SU-DHL-6 (cell line): ENCODE measurements at regions not wholly inside any gene's neighbourhood (a gene's known extent, or its start where the extent isn't known, plus 50 kb on each side); places are given as distances from the start of the nearest gene placed in this dataset.

Source experiments
- H2AFZ ChIP-seq: fragments of 200-600 bp; sonication (generic); 2 replicates; pipeline ENCODE4 v1.6.1; 2014; ENCODE audit warnings: low read depth, mild to moderate bottlenecking, moderate library complexity, mixed read lengths, antibody characterized with exemption, low read length; ENCODE audit not compliant: severe bottlenecking
- H3F3A ChIP-seq: fragments of 200-600 bp; shearing (Covaris generic); 2 replicates; pipeline ENCODE4 v1.6.0; 2016; ENCODE audit warnings: antibody characterized with exemption, mild to moderate bottlenecking; ENCODE audit not compliant: insufficient read depth
- H3K27ac ChIP-seq: fragments of 200-600 bp; sonication (generic); 2 replicates; pipeline ENCODE4 v1.5.1; 2016; ENCODE audit warnings: low read depth, mild to moderate bottlenecking, low read length, moderate library complexity, mixed read lengths
- H3K27me3 ChIP-seq: fragments of 200-600 bp; sonication (generic), shearing (Covaris generic); 2 replicates; pipeline ENCODE4 v1.6.0; 2014; ENCODE audit warnings: mild to moderate bottlenecking, low read length
- H3K36me3 ChIP-seq: fragments of 200-600 bp; sonication (generic); 2 replicates; pipeline ENCODE4 v1.6.1; 2014; ENCODE audit warnings: mild to moderate bottlenecking, low read length, mixed read lengths
- H3K4me2 ChIP-seq: fragments of 300-600, 200-600 bp; shearing (Covaris generic), sonication (generic); 2 replicates; pipeline ENCODE4 v1.6.0; 2014; ENCODE audit warnings: low read length, low read depth, mild to moderate bottlenecking; ENCODE audit not compliant: poor library complexity, severe bottlenecking
- H3K4me3 ChIP-seq: fragments of 200-600 bp; sonication (generic); 2 replicates; pipeline ENCODE4 v1.5.1; 2014; ENCODE audit warnings: antibody characterized with exemption, low read length, mild to moderate bottlenecking, mixed read lengths; ENCODE audit not compliant: insufficient read depth, poor library complexity, severe bottlenecking
- H3K79me2 ChIP-seq: fragments of 200-600 bp; sonication (generic); 2 replicates; pipeline ENCODE4 v1.6.1; 2014; ENCODE audit warnings: mild to moderate bottlenecking, low read length, moderate library complexity; ENCODE audit not compliant: insufficient read depth
- H3K9ac ChIP-seq: fragments of 200-600 bp; sonication (generic); 2 replicates; pipeline ENCODE4 v1.7.0; 2014; ENCODE audit warnings: mild to moderate bottlenecking, low read length
- H3K9me2 ChIP-seq: fragments of 200-600 bp; sonication (generic); replicated peaks from 2 replicates; pipeline ENCODE4 v1.6.1; 2014; ENCODE audit warnings: low read length; ENCODE audit not compliant: insufficient read depth
- H3K9me3 ChIP-seq: fragments of 200-600 bp; sonication (generic); 2 replicates; pipeline ENCODE4 v1.6.1; 2014; ENCODE audit warnings: low read length, mixed read lengths; ENCODE audit not compliant: insufficient read depth
- H4K20me1 ChIP-seq: fragments of 200-600 bp; sonication (generic); 2 replicates; pipeline ENCODE4 v1.6.1; 2014; ENCODE audit warnings: low read depth, mild to moderate bottlenecking, antibody characterized with exemption, low read length, moderate library complexity, mixed read lengths
- EZH2phosphoT487 ChIP-seq: fragments of 200-600 bp; sonication (generic), shearing (Covaris generic); conservative IDR thresholded peaks from 2 replicates; pipeline ENCODE4 v1.6.1; 2018; ENCODE audit warnings: mild to moderate bottlenecking, antibody characterized with exemption, low read length, moderate library complexity, mixed read lengths
- TF ChIP-seq, protein P1 (sequence below): fragments of 200-600 bp; sonication (generic); IDR thresholded peaks from one replicate; pipeline ENCODE4 v1.5.1; 2017; ENCODE audit warnings: antibody characterized with exemption, mild to moderate bottlenecking, low read length, moderate library complexity; ENCODE audit not compliant: insufficient read depth, poor library complexity, severe bottlenecking

- Histone ChIP-seq H3K9me3 (no peaks in the 10 kb centered on the region), H3K27ac (no peak overlapping the region), H3K4me2 (peak overlapping the region; percentile 14), H3F3A (no peaks in the 10 kb centered on the region; the same call in 1 of the 2 replicates), H4K20me1 (no peaks in the 10 kb centered on the region), H3K27me3 (no peaks in the 10 kb centered on the region), H3K79me2 (no peaks in the 10 kb centered on the region), H2AFZ (no peak overlapping the region), H3K36me3 (no peaks in the 10 kb centered on the region), H3K9me2 (no peaks in the 10 kb centered on the region), H3K4me3 (no peak overlapping the region), H3K9ac (no peak overlapping the region)
- TF ChIP-seq, protein P1, sequence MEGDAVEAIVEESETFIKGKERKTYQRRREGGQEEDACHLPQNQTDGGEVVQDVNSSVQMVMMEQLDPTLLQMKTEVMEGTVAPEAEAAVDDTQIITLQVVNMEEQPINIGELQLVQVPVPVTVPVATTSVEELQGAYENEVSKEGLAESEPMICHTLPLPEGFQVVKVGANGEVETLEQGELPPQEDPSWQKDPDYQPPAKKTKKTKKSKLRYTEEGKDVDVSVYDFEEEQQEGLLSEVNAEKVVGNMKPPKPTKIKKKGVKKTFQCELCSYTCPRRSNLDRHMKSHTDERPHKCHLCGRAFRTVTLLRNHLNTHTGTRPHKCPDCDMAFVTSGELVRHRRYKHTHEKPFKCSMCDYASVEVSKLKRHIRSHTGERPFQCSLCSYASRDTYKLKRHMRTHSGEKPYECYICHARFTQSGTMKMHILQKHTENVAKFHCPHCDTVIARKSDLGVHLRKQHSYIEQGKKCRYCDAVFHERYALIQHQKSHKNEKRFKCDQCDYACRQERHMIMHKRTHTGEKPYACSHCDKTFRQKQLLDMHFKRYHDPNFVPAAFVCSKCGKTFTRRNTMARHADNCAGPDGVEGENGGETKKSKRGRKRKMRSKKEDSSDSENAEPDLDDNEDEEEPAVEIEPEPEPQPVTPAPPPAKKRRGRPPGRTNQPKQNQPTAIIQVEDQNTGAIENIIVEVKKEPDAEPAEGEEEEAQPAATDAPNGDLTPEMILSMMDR, result no peak
- no peak for TF ChIP-seq EZH2phosphoT487
Measured at GRCh38 chr18:30712383-30712782, 330.2 kb downstream of the DSC3 start.

DNA sequence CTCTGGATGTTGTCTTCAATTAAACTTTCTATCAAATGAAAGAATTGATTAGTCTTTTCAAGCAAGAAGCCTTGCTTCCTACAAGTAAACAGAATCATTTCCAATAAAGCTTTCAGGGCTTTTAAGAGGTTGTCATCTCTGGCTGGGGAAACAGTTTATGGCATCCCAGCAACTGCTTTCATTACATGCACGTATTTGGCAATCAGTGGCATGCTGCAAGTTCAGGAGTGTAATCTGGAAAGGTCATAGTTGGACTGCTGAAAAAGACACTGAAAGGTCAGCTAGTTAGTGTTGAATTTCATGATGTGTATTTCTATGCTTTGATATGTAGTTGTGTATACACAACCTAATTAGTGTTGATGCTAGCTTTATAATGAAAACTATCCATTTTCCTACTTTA is 332.9 kb downstream of the DSC3 start:
- no peaks in the 10 kb centered on the region for H3K36me3 ChIP-seq
- H3K9me3 ChIP-seq, result no peaks in the 10 kb centered on the region
- TF ChIP-seq, protein P1, result no peak
- TF ChIP-seq EZH2phosphoT487, result no peak
- H3K9ac ChIP-seq, result no peak overlapping the region
- no peaks in the 10 kb centered on the region for H3K9me2 ChIP-seq
- H3K4me3 ChIP-seq, result no peak overlapping the region
- no peak overlapping the region for H3K27ac ChIP-seq
- no peak overlapping the region for H3K4me2 ChIP-seq
- H3F3A ChIP-seq, result no peaks in the 10 kb centered on the region; the same call in 1 of the 2 replicates
- no peaks in the 10 kb centered on the region for H3K27me3 ChIP-seq
- H3K79me2 ChIP-seq, result no peaks in the 10 kb centered on the region
- no peak overlapping the region for H2AFZ ChIP-seq
- no peaks in the 10 kb centered on the region for H4K20me1 ChIP-seq

- Histone ChIP-seq H3K36me3 (no peaks in the 10 kb centered on the region), H3K4me2 (no peak overlapping the region), H3K27ac (no peak overlapping the region), H3K9me2 (no peaks in the 10 kb centered on the region), H3K4me3 (no peak overlapping the region), H3F3A (no peaks in the 10 kb centered on the region), H3K27me3 (no peaks in the 10 kb centered on the region), H3K79me2 (no peaks in the 10 kb centered on the region), H3K9ac (no peak overlapping the region), H4K20me1 (no peaks in the 10 kb centered on the region), H3K9me3 (no peaks in the 10 kb centered on the region), H2AFZ (no peak overlapping the region)
- TF ChIP-seq EZH2phosphoT487, result no peak
- TF ChIP-seq, protein P1, result no peak
Measured at GRCh38 chr18:30705943-30706342, 336.6 kb downstream of the DSC3 start.
